Trophoblast cell (in vitro differentiated cells and primary cell): ENCODE measurements at regions not wholly inside any gene's neighbourhood (a gene's known extent, or its start where the extent isn't known, plus 50 kb on each side); places are given as distances from the start of the nearest gene placed in this dataset.

Source experiments
- DNase-seq, 2 donors: peaks; one replicate each; pipeline ENCODE4 v3.0.0-alpha.2; 2016
- H2AFZ ChIP-seq: 2 replicates; pipeline ENCODE4 v1.6.1; 2013; ENCODE audit warnings: low read length, moderate library complexity, mild to moderate bottlenecking; ENCODE audit not compliant: insufficient read depth, poor library complexity
- H2AK5ac ChIP-seq: 2 replicates; pipeline ENCODE4 v1.6.1; 2013; ENCODE audit warnings: mild to moderate bottlenecking, low read length
- H2BK120ac ChIP-seq: 2 replicates; pipeline ENCODE4 v1.6.1; 2013; ENCODE audit warnings: low read length, mild to moderate bottlenecking, moderate library complexity; ENCODE audit not compliant: insufficient read depth, poor library complexity
- H2BK12ac ChIP-seq: 2 replicates; pipeline ENCODE4 v1.6.1; 2013; ENCODE audit warnings: mild to moderate bottlenecking, low read length, moderate library complexity
- H2BK5ac ChIP-seq: 2 replicates; pipeline ENCODE4 v1.6.1; 2013; ENCODE audit warnings: low read length, low read depth, moderate library complexity, mild to moderate bottlenecking; ENCODE audit not compliant: poor library complexity
- H3K14ac ChIP-seq: 2 replicates; pipeline ENCODE4 v1.6.1; 2013; ENCODE audit warnings: mild to moderate bottlenecking, low read length
- H3K18ac ChIP-seq: 2 replicates; pipeline ENCODE4 v1.6.1; 2013; ENCODE audit warnings: mild to moderate bottlenecking, low read length
- H3K23ac ChIP-seq: 2 replicates; pipeline ENCODE4 v1.6.1; 2013; ENCODE audit warnings: low read length
- H3K27ac ChIP-seq: 2 replicates; pipeline ENCODE4 v1.5.1; 2013; ENCODE audit warnings: low read depth, mild to moderate bottlenecking, inconsistent platforms, low read length, moderate library complexity
- H3K27me3 ChIP-seq: 2 replicates; pipeline ENCODE4 v1.6.1; 2013; ENCODE audit warnings: inconsistent platforms, mild to moderate bottlenecking, low read length, moderate library complexity; ENCODE audit not compliant: insufficient read depth
- H3K36me3 ChIP-seq, 2 experiments: 1 replicate in 1 of 2; 2 replicates in 1 of 2; pipeline ENCODE4 v1.6.1; 2013; ENCODE audit warnings: low read length in 2 of 2, mild to moderate bottlenecking in 2 of 2, moderate library complexity in 1 of 2; ENCODE audit not compliant: insufficient read depth in 2 of 2, control insufficient read depth in 1 of 2
- H3K4ac ChIP-seq: 2 replicates; pipeline ENCODE4 v1.6.1; 2013; ENCODE audit warnings: low read depth, mild to moderate bottlenecking, low read length, moderate library complexity
- H3K4me1 ChIP-seq, 2 experiments: 1 replicate in 1 of 2; 2 replicates in 1 of 2; pipeline ENCODE4 v1.6.1; 2013; ENCODE audit warnings: low read length in 2 of 2, mild to moderate bottlenecking in 2 of 2, moderate library complexity in 1 of 2; ENCODE audit not compliant: insufficient read depth in 2 of 2, control insufficient read depth in 1 of 2
- H3K4me2 ChIP-seq: 2 replicates; pipeline ENCODE4 v1.6.1; 2013; ENCODE audit warnings: inconsistent platforms, mild to moderate bottlenecking, low read length, moderate library complexity
- H3K4me3 ChIP-seq: 2 replicates; pipeline ENCODE4 v1.5.1; 2013; ENCODE audit warnings: mild to moderate bottlenecking, low read depth, low read length, inconsistent platforms
- H3K79me1 ChIP-seq: one replicate; pipeline ENCODE4 v1.6.1; 2013; ENCODE audit warnings: low read length
- H3K79me2 ChIP-seq: 2 replicates; pipeline ENCODE4 v1.6.1; 2013; ENCODE audit warnings: low read length, mild to moderate bottlenecking; ENCODE audit not compliant: control insufficient read depth, insufficient read depth, poor library complexity
- H3K9ac ChIP-seq: 2 replicates; pipeline ENCODE4 v1.6.1; 2013; ENCODE audit warnings: mild to moderate bottlenecking, low read length
- H3K9me3 ChIP-seq: 2 replicates; pipeline ENCODE4 v1.6.1; 2013; ENCODE audit warnings: low read depth, mild to moderate bottlenecking, control low read depth, inconsistent platforms, low read length; ENCODE audit not compliant: insufficient read depth
- H4K12ac ChIP-seq: 2 replicates; pipeline ENCODE4 v1.6.1; 2013; ENCODE audit warnings: low read depth, mild to moderate bottlenecking, low read length, moderate library complexity
- H4K8ac ChIP-seq: 2 replicates; pipeline ENCODE4 v1.6.1; 2013; ENCODE audit warnings: low read depth, mild to moderate bottlenecking, low read length, moderate library complexity
- H4K91ac ChIP-seq: one replicate; pipeline ENCODE4 v1.6.1; 2013; ENCODE audit warnings: low read depth, mild to moderate bottlenecking, low read length, moderate library complexity
- WGBS: extraction: QIAGEN DNeasy Blood & Tissue Kit; methylation state at CpG from one replicate; pipeline ENCODE4 v1.1.7; 2013; ENCODE audit warnings: missing lambda C conversion rate; ENCODE audit not compliant: insufficient read length, insufficient coverage; ENCODE audit errors: extremely low coverage; 5-methylcytosine and 5-hydroxymethylcytosine counted together

DNA sequence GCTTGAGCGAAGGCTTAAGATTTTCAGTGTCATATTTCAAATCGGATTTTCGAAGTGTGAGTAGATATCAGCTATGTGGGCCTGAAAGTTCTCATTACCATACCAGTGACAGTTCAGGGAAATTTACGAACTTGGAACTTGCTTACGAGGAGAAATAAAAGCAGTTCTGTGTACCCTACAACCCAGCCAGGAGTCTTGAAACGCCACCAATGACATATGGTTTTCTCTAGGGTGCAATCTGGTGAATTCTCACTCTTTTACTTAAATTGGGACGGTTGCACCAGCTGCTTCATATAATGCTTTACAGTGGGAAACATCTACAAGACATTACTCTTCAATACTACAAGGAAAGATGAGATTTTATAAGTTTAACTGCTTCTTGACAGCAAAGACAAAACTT, 253.6 kb upstream of the FOXK1 start:
- DNase-seq: no peak
- Histone ChIP-seq H2AK5ac (no peak overlapping the region), H3K27me3 (no peaks in the 10 kb centered on the region), H4K8ac (no peak overlapping the region), H3K4me1 (no peaks in the 10 kb centered on the region), H2BK120ac (no peak overlapping the region), H3K79me1 (no peaks in the 10 kb centered on the region), H3K4ac (no peak overlapping the region), H3K14ac (no peak overlapping the region), H2BK5ac (no peak overlapping the region), H3K36me3 (no peaks in the 10 kb centered on the region), H3K18ac (no peak overlapping the region), H3K4me2 (no peak overlapping the region), H4K12ac (no peak overlapping the region), H2AFZ (no peak overlapping the region), H4K91ac (no peak overlapping the region), H3K9me3 (peaks cover 19% of the 10 kb centered on the region), H3K9ac (no peak overlapping the region), H3K23ac (no peak overlapping the region), H2BK12ac (no peak overlapping the region), H3K4me3 (no peak overlapping the region), H3K79me2 (no peaks in the 10 kb centered on the region), H3K27ac (no peak overlapping the region)
- WGBS: no CpG with 5 or more reads among the region's 7 CpGs

DNA sequence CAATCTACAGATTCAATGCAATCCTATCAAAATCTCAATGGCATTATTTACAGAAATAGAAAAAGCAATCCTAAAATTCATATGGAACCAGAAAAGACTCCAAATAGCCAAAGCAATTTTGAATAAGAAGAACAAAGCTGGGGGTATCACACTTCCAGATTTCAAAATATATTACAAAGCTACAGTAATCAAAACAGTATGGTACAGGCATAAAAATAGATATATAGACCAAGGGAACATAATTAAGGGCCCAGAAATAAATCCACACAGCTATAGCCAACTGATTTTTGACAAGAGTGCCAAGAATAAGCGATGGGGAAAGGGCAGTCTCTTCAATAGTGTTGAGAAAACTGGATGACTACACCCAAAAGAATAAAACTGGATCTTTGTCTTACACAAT, 251.9 kb upstream of the FOXK1 start:
- H3K4me1 ChIP-seq: no peaks in the 10 kb centered on the region
- H3K9me3 ChIP-seq: peaks cover 12% of the 10 kb centered on the region
- H3K79me1 ChIP-seq: no peaks in the 10 kb centered on the region
- H3K36me3 ChIP-seq: no peaks in the 10 kb centered on the region
- H3K4me2 ChIP-seq: no peak overlapping the region
- H3K18ac ChIP-seq: no peak overlapping the region
- H3K27me3 ChIP-seq: no peaks in the 10 kb centered on the region
- H2BK5ac ChIP-seq: no peak overlapping the region
- no peak overlapping the region for H2BK120ac ChIP-seq
- H4K12ac ChIP-seq: no peak overlapping the region
- no peak overlapping the region for H3K27ac ChIP-seq
- WGBS: no CpG with 5 or more reads among the region's 1 CpG
- H2BK12ac ChIP-seq: no peak overlapping the region
- H3K9ac ChIP-seq: no peak overlapping the region
- no peak overlapping the region for H4K8ac ChIP-seq
- no peak overlapping the region for H3K14ac ChIP-seq
- no peak overlapping the region for H4K91ac ChIP-seq
- H2AFZ ChIP-seq: no peak overlapping the region
- no peak for DNase-seq
- H3K23ac ChIP-seq: no peak overlapping the region
- no peak overlapping the region for H3K4ac ChIP-seq
- no peak overlapping the region for H2AK5ac ChIP-seq
- no peaks in the 10 kb centered on the region for H3K79me2 ChIP-seq
- H3K4me3 ChIP-seq: no peak overlapping the region

DNA sequence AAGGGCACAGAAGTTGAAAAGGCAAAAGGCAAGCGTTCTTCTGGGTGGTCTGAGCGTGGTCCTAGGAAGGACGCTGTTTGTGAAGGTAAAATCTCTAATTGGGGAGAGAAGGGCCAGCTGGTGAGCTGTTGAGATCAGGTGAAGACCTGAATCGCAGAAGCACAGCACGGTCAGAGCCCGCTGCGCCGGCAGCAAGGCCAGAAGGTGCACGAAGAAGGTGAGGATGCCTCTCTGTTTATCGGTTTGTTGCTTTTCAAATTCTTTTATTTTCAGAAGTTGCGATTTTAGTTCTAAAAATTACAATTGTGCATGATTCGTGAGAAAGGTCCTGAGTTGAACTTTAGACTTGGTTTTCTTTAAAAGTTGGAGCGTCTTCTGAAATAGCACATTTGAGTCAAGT, 247.8 kb upstream of the FOXK1 start:
- Histone ChIP-seq H3K27ac (no peak overlapping the region), H4K12ac (no peak overlapping the region), H3K27me3 (no peaks in the 10 kb centered on the region), H2AFZ (no peak overlapping the region), H3K36me3 (no peaks in the 10 kb centered on the region), H2AK5ac (no peak overlapping the region), H3K9ac (no peak overlapping the region), H2BK120ac (no peak overlapping the region), H3K14ac (no peak overlapping the region), H3K23ac (no peak overlapping the region), H3K9me3 (peaks cover 13% of the 10 kb centered on the region), H3K4me2 (no peak overlapping the region), H3K79me2 (no peaks in the 10 kb centered on the region), H4K91ac (no peak overlapping the region), H2BK12ac (no peak overlapping the region), H3K18ac (no peak overlapping the region), H3K4ac (no peak overlapping the region), H3K4me3 (no peak overlapping the region), H4K8ac (no peak overlapping the region), H3K4me1 (no peaks in the 10 kb centered on the region), H2BK5ac (no peak overlapping the region), H3K79me1 (no peaks in the 10 kb centered on the region)
- no CpG with 5 or more reads among the region's 13 CpGs for WGBS
- no peak for DNase-seq

DNA sequence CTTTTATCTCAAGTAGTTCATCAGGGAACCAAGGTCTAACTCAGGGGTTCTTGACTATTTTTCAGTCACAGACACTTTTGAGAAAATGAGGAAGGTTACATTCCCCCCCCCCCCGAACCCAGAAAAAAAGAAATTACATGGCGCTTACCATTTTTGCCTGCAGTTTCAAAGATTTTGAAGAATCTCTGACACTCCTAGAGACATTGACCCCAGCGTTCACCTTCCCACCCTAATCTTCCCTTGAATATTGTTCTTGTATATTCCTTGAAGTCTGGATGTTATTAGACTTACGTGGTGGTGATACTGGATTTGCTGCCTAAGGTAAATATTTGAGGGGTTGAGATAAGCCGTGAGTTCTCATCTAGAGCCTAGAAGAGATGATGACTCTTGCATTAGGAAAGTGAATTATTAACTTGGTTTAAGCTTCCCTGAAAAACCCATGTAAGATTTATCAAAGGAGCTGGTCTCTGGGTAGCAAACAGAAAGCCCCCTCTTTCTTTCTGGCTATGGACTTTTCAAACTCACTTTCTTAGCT, 245.7 kb upstream of the FOXK1 start:
- Histone ChIP-seq H4K12ac (no peak overlapping the region), H3K18ac (no peak overlapping the region), H3K36me3 (no peaks in the 10 kb centered on the region), H3K27ac (no peak overlapping the region), H3K79me2 (no peaks in the 10 kb centered on the region), H3K79me1 (no peaks in the 10 kb centered on the region), H4K8ac (no peak overlapping the region), H3K9me3 (peaks cover 13% of the 10 kb centered on the region), H2BK120ac (no peak overlapping the region), H3K4me3 (no peak overlapping the region), H3K4ac (no peak overlapping the region), H3K4me2 (no peak overlapping the region), H2AFZ (no peak overlapping the region), H3K23ac (no peak overlapping the region), H3K27me3 (no peaks in the 10 kb centered on the region), H2AK5ac (no peak overlapping the region), H3K9ac (no peak overlapping the region), H3K14ac (no peak overlapping the region), H2BK5ac (no peak overlapping the region), H3K4me1 (no peaks in the 10 kb centered on the region), H4K91ac (no peak overlapping the region), H2BK12ac (no peak overlapping the region)
- DNase-seq: no peak
- WGBS: no CpG with 5 or more reads among the region's 5 CpGs
